HepG2 (cell line): ENCODE measurements at regions not wholly inside any gene's neighbourhood (a gene's known extent, or its start where the extent isn't known, plus 50 kb on each side); places are given as distances from the start of the nearest gene placed in this dataset.

ENCODE experiments used
- AHDC1 ChIP-seq: sonication (generic); formaldehyde crosslinking; IDR thresholded peaks from 2 replicates; pipeline ENCODE4 v1.5.1; 2020; ENCODE audit warnings: mild to moderate bottlenecking, missing genetic modification reagents, borderline replicate concordance
- ARID4A ChIP-seq: sonication (generic); formaldehyde crosslinking; IDR thresholded peaks from 2 replicates; pipeline ENCODE4 v1.5.0; 2020; ENCODE audit warnings: mild to moderate bottlenecking, missing genetic modification reagents, borderline replicate concordance
- CCAR2 ChIP-seq: fragments of 200-400 bp; formaldehyde crosslinking; optimal IDR thresholded peaks from 2 replicates; pipeline ENCODE3; 2018; ENCODE audit warnings: low read depth, mild to moderate bottlenecking, low read length, moderate library complexity
- CTCF ChIP-seq: sonication (generic); formaldehyde crosslinking; IDR thresholded peaks from 2 replicates; pipeline ENCODE4 v1.5.0; 2020; ENCODE audit warnings: mild to moderate bottlenecking, missing genetic modification reagents, moderate library complexity
- FUBP1 ChIP-seq: sonication (generic); formaldehyde crosslinking; IDR thresholded peaks from 2 replicates; pipeline ENCODE4 v1.5.1; 2020; ENCODE audit warnings: missing genetic modification reagents, mild to moderate bottlenecking, borderline replicate concordance
- POGK ChIP-seq: sonication (generic); formaldehyde crosslinking; conservative IDR thresholded peaks from 2 replicates; pipeline ENCODE4 v1.8.0; 2022; ENCODE audit warnings: mild to moderate bottlenecking, moderate library complexity, missing genetic modification reagents
- POLR2A ChIP-seq, 2 experiments: IDR thresholded peaks; 2 replicates each; pipeline ENCODE4 v1.6.1; 2011; ENCODE audit warnings: low read depth in 2 of 2, low read length in 2 of 2, mild to moderate bottlenecking in 1 of 2, moderate library complexity in 1 of 2; ENCODE audit not compliant: insufficient read depth in 1 of 2
- ZNF253 ChIP-seq: sonication (generic); formaldehyde crosslinking; IDR thresholded peaks from 2 replicates; pipeline ENCODE4 v1.8.0; 2022; ENCODE audit warnings: mild to moderate bottlenecking, missing genetic modification reagents, borderline replicate concordance
- ZNF275 ChIP-seq: sonication (generic); formaldehyde crosslinking; IDR thresholded peaks from 2 replicates; pipeline ENCODE4 v1.8.0; 2022; ENCODE audit warnings: missing genetic modification reagents, mild to moderate bottlenecking, inconsistent platforms, borderline replicate concordance
- ZNF333 ChIP-seq: sonication (generic); formaldehyde crosslinking; IDR thresholded peaks from 2 replicates; pipeline ENCODE4 v1.4.0; 2020; ENCODE audit warnings: mild to moderate bottlenecking, missing genetic modification reagents, borderline replicate concordance

GRCh38 chrX:120755066-120755846 lies 120.4 kb downstream of the CT47B1 start (continued):
- TF ChIP-seq AHDC1 (CRISPR knock-in tag) (no peak), CCAR2 (no peak), POGK (CRISPR knock-in tag) (no peak), FUBP1 (CRISPR knock-in tag) (no peak), CTCF (CRISPR knock-in tag) (no peak), POLR2A (IDR thresholded peaks at IDR 0.05; ENCODE audit: insufficient read depth in 1 of 2, low read depth in 2 of 2, low read length in 2 of 2) (no peak), ARID4A (CRISPR knock-in tag) (no peak; the same call in 1 of the 2 replicates), ZNF253 (CRISPR knock-in tag) (no peak), ZNF333 (no peak), ZNF275 (no peak)
